HS-27A (cell line): ENCODE measurements at regions not wholly inside any gene's neighbourhood (a gene's known extent, or its start where the extent isn't known, plus 50 kb on each side); places are given as distances from the start of the nearest gene placed in this dataset.
"Not testable (repeated sequence)": the region's sequence is repeated elsewhere in the genome, so short reads cannot be mapped to it uniquely, and the experiment has no call there.

Experiments used
- DNase-seq: peaks from one replicate; pipeline ENCODE4 v3.0.0-alpha.2; 2012; ENCODE audit warnings: low read depth, missing footprints

DNA sequence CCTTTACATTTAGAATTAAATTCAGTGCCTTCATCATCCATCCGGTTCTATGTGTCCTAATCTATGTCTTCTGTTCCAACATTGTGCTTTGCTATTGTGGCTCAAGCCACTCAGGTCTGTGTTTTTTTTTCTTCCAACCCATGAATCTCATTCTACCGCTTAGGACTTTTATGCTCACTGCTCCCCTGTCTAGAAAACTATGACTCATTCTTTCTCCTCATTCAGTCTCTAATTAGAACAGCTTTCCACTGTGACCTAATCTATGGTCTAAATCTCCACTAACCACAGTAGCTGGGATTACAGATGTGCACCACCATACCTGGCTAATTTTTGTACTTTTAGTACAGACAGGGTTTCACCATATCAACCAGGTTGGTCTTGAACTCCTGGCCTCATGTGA lies 418.7 kb downstream of the KCNJ2 start:
- DNase-seq, result no peak

DNA sequence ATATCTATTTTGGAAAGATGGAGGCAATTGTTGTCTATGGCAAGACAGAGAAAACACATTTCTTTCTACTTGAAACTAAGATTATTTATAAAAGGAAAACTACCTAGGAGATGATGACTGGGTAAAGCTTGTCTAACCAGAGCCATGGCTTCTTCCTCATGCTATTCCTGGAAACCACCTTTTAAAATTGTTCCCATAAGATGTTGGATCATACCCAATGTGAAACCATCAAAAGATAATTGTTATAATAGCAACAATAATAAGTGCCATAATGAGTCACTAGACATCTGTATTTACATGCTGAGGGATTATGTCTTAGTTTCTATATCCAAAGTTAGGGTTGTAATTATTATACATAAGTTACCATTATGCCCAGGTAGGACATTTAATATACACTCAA lies 428.4 kb downstream of the KCNJ2 start:
- no peak for DNase-seq

- DNase-seq, result no peak
These were observed 429.9 kb downstream of the KCNJ2 start for GRCh38 chr17:70599198-70599597.

- DNase-seq, result not testable (repeated sequence)
These were observed 430.6 kb downstream of the KCNJ2 start for GRCh38 chr17:70599945-70600344.

GRCh38 chr17:70603226-70603625 lies 433.9 kb downstream of the KCNJ2 start:
- no peak for DNase-seq

DNA sequence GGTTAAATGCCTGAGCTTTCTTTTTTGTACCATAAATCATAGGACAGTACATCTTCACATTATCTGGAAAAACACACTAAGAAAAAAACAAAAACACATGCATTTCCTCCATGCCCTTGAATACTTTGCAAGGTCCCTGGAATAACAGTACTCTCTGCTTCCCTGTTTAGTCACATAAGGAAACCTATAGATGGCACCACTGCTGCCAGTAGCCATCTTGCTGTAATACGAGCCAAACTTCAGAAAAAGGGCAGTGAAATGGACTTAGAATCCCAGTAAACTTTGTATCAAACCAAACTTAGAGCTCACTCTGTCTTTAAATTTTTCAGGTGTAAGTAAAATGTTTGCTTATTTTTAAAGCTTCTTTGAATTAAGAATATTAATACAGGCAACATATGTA lies 435.5 kb downstream of the KCNJ2 start:
- no peak for DNase-seq

DNA sequence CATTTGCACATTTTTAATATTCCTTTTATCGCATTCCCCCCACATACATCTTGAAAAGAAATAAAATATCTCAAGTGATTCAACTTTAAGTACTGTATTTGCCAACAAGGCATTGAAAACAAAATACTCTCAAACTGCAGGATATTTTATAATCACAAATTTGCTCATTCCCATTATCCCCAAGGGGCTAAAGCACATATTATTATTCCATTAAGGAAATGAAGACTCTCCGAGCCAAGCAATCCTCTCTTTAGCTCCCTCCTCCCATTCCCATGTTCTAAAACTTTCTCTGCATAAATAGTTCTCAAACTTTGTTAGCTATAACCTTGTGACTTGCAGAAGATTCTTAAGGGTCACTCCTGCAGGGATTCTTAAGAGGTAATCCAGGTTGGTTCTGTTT lies 436.8 kb downstream of the KCNJ2 start:
- no peak for DNase-seq

DNA sequence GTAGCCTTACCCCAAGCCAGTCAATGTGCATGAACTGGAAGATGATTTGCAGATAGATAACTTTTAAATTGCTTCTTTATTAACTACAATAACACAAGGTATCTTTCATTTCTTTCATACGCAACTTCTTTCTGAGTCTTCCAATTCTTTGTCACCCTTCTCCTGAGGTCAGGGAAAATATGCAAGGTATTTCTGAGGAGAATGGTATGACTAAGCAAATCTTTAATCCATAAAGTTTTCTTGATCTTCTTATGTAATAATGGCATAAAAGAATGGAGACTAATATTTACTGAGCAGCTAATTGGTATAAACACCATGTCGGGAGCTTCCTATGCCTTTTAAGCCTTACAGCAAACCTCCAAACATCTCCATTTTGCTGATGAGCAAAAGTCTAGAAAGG lies 438.9 kb downstream of the KCNJ2 start:
- no peak for DNase-seq

DNA sequence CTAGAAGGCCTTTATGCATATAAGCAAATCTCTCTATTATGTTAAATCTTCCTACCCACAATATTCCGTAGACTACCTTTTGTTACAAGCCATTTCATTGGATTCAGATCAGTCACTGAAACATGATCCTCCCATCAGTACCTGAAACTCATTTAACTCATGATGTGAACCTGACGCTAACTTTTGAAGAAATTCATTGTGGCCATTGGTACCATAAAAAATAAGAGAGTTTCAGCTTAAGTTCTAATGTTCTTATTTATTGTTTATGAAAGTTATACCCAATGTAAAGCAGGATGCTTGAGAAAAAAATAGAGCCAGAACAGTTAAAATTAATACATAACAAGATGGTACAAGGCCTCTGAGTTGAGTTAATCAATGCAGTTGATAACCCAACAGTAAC lies 439.6 kb downstream of the KCNJ2 start:
- DNase-seq, result no peak

DNA sequence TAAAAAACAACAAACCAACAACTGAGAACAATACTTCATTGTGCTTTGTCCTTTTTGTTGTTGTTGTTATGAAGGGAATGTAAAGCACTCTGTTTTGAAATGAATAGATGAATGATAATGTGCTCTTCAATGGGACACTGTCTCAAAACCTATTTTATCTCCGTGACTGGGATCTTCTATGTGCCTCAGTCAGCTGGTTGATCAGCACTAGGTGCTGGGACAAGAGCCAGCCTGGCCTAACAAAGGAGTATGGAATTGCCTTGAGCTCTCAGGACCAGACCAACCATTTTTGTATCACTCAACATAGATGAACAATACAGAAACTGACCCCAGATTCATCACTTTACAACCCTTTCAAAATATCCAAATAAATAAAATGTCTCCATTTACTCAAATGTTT lies 440.2 kb downstream of the KCNJ2 start:
- no peak for DNase-seq

DNA sequence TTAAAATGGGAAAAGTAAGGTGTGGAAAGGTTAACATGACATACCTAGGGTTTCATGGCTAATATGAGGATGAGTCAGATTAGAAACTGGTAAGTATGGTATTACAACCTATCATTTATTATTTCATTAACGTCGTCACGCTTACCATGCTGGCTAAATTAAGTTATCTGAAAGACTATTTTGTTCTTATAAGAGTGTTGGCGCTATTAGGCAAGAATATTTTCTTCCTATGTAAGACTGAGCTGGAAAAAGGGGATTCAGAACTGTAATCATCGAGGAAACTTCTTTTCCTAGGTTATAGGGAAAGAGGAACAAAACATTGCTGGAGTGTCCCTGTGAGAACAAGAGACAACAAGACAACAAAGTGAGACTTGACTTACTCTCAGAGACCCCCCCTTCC lies 440.8 kb downstream of the KCNJ2 start:
- no peak for DNase-seq

- no peak for DNase-seq
These were observed 444.3 kb downstream of the KCNJ2 start for GRCh38 chr17:70613681-70614080.

DNA sequence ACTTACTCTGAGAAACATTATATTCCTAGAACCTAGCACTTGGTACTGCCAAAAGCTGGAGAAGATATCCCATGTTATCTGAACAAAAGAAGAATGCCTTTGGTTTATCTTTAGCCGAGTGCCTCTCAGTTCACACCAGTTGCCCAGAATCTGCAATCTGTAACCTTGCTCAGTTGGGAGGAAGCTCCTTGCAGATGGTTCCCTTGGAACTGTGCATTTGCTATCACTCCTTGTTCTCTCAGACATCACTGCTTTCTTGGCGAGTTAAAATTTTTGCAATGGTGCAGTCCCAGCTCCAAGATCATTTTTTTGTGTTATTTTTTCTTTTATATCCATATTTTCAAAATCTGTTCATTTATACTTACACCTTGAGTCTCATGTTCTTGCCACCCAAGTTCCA lies 446.5 kb downstream of the KCNJ2 start:
- DNase-seq, result no peak

DNA sequence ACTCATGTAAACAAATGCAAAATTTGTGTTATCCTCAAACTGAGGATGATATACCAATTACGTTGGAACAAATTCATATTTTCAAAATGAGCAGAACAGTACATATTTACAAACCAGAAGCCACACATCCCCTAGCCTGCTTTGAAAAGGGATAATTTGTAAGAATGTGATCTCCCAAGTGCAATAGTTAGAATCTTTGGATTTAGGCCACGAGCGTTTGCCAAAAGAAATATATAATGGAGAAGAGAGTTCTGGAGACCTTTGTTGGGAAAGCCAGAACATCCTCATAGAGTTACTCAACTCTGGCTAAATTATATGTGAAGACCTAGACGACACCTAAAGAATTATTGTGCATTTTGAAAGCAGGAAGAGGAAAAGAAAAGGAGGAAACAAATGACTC lies 449.3 kb downstream of the KCNJ2 start:
- DNase-seq, result no peak

GRCh38 chr17:70621566-70621965 lies 452.2 kb downstream of the KCNJ2 start:
- DNase-seq, result no peak

DNA sequence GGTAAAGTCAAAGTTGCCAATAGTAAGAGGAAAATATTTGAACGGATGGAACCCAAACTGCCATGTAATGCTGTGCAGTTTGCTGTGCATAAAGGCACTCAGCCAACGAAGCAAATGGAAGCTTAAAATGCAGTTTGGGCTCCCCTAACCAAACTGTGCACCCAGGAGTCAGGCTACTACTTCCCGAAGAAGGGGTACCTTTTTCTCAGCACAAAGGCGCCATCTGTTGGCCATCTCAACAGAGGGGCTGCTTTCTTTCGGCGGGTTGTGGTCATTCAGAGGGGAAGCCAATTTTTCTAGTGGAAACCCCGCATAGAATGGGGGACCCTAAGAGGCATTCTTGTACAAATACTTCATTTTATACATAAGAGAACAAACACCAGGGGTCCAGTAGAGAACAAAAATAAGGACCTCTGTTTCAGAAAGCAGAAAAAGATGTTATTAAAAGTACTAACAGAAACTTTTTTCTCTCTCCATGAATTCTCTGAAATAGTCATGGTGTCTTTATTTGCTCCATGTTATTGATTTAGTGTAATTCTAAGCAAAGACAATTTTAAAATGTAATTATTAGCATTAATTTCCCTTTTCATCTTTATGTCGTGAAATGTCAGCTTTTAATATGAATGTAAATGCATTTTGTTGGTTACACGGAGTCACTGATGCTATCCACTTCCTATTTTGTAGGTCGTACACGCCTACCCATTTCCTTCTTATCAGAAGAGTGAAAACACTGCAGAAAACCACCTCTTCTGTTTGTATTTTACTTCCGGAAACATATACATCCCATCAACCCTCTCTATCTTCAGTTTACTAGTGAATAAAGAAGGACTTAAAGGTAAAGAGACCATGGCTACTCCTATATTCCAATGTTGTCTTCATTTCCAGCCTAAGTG lies 453.3 kb downstream of the KCNJ2 start:
- DNase-seq, result no peak

- DNase-seq, result no peak
These were observed 454.9 kb downstream of the KCNJ2 start for GRCh38 chr17:70624211-70624610.

- DNase-seq, result no peak
These were observed 460.6 kb downstream of the KCNJ2 start for GRCh38 chr17:70629902-70630301.

GRCh38 chr17:70636517-70637133 lies 467.3 kb downstream of the KCNJ2 start:
- DNase-seq, result no peak

DNA sequence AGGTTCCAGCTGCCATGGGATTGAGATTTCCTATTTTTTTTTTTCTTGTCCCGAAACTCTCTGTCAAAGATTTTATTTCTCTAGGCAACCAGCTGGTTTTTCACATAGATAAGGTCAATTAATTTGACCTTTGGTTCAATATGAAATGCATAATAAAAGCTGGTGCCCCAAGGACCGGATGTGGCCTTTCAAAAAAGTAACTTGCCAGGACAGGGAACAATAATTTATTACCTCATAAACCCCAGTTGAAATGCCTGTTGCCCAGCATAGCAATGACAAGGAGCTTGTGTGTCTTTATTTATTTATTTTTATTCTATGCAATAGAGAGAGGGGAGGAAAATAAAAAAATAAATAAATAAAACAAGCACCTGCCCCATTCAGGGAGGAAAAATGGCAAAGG lies 472.7 kb downstream of the KCNJ2 start:
- no peak for DNase-seq

DNA sequence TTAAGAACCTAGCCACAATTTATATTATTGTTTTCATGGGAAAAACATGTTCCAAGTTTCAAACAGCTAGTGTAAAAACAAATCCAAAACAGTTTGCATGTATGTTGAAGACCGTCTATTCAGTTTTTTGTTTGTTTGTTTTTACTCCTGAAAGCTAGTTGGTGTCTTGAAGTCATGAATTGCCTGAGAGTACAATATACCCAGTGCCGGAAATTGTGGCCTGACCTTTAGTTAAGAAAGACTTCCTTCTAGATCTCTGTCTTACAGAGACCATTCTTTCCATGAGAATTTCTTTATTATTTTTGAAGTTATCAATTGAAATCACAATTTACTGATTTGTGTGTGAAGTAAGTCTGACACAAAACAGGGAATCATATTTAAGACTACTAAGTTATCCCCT lies 474.8 kb downstream of the KCNJ2 start:
- DNase-seq, result no peak

DNA sequence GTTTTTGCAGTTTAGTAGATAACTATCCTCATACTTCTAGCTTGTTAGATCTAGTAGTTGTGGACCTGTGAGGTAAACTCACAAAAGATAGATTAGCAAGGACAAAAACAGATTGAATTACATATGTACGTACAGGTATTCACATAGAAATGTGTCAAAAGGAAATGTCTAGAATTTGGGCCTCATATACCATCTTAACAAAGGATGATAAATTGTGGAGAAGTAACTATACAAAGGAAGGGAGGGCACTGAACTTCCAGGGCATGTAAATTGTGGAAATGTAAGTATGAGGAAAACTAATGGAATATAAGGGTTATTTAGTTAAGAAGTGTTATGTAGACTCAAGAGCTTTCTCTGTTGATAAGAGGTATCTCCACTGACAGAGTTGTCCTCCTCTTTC lies 477.3 kb downstream of the KCNJ2 start:
- DNase-seq, result no peak

GRCh38 chr17:70648166-70648565 lies 478.8 kb downstream of the KCNJ2 start:
- no peak for DNase-seq

GRCh38 chr17:70653850-70654249 lies 484.5 kb downstream of the KCNJ2 start:
- no peak for DNase-seq
